ENCODE measurements at regions not wholly inside any gene's neighbourhood (a gene's known extent, or its start where the extent isn't known, plus 50 kb on each side); places are given as distances from the start of the nearest gene placed in this dataset.

- no peak for TF ChIP-seq CTCF (IDR thresholded peaks at IDR 0.05; ENCODE audit: insufficient read depth, low read length)
- DNase-seq (ENCODE audit: low read depth): no peak
- no peak overlapping the region for H3K4me3 ChIP-seq (ENCODE audit: low read depth, low read length)
These were observed 121.6 kb upstream of the IGFBP7 start for GRCh38 chr4:57231781-57232180.

- no peak for DNase-seq (ENCODE audit: low read depth)
- no peak overlapping the region for H3K4me3 ChIP-seq (ENCODE audit: low read depth, low read length)
- TF ChIP-seq CTCF (IDR thresholded peaks at IDR 0.05; ENCODE audit: insufficient read depth, low read length): no peak
These were observed 110.5 kb upstream of the IGFBP7 start for GRCh38 chr4:57220734-57221133.

GRCh38 chr4:57220172-57220571 is 110.0 kb upstream of the IGFBP7 start:
- H3K4me3 ChIP-seq (ENCODE audit: low read depth, low read length): no peak overlapping the region
- no peak for TF ChIP-seq CTCF (IDR thresholded peaks at IDR 0.05; ENCODE audit: insufficient read depth, low read length)
- no peak for DNase-seq (ENCODE audit: low read depth)

GRCh38 chr4:57219431-57219830 is 109.2 kb upstream of the IGFBP7 start:
- no peak overlapping the region for H3K4me3 ChIP-seq (ENCODE audit: low read depth, low read length)
- TF ChIP-seq CTCF (IDR thresholded peaks at IDR 0.05; ENCODE audit: insufficient read depth, low read length): no peak
- no peak for DNase-seq (ENCODE audit: low read depth)

GRCh38 chr4:57214654-57215411 is 104.6 kb upstream of the IGFBP7 start:
- no peak for TF ChIP-seq CTCF (IDR thresholded peaks at IDR 0.05; ENCODE audit: insufficient read depth, low read length)
- no peak overlapping the region for H3K4me3 ChIP-seq (ENCODE audit: low read depth, low read length)
- DNase-seq (ENCODE audit: low read depth): no peak

- no peak for TF ChIP-seq CTCF (IDR thresholded peaks at IDR 0.05; ENCODE audit: insufficient read depth, low read length)
- H3K4me3 ChIP-seq (ENCODE audit: low read depth, low read length): no peak overlapping the region
These were observed 100.9 kb upstream of the IGFBP7 start for GRCh38 chr4:57211131-57211530.

GRCh38 chr4:57206172-57206571 is 96.0 kb upstream of the IGFBP7 start:
- TF ChIP-seq CTCF (IDR thresholded peaks at IDR 0.05; ENCODE audit: insufficient read depth, low read length): no peak
- no peak for DNase-seq (ENCODE audit: low read depth)

More at GRCh38 chr4:57211131-57211530, 100.9 kb upstream of the IGFBP7 start:
- DNase-seq (ENCODE audit: low read depth): no peak

More at GRCh38 chr4:57206172-57206571, 96.0 kb upstream of the IGFBP7 start:
- no peak overlapping the region for H3K4me3 ChIP-seq (ENCODE audit: low read depth, low read length)
